K562 (cell line): ENCODE measurements at regions not wholly inside any gene's neighbourhood (a gene's known extent, or its start where the extent isn't known, plus 50 kb on each side); places are given as distances from the start of the nearest gene placed in this dataset.

Experiments
- BACH1 ChIP-seq: fragments of 200-800 bp; sonication (Bioruptor generic); IDR thresholded peaks from 2 replicates; pipeline ENCODE4 v1.6.1; 2016; ENCODE audit warnings: missing genetic modification characterization, missing compliant biosample characterization
- MEF2A ChIP-seq: IDR thresholded peaks from 2 replicates; pipeline ENCODE4 v1.6.1; 2011; ENCODE audit warnings: low read depth, mild to moderate bottlenecking, low read length, moderate library complexity; ENCODE audit not compliant: control insufficient read depth
- TCF3 ChIP-seq: sonication (generic); formaldehyde crosslinking; IDR thresholded peaks from 2 replicates; pipeline ENCODE4 v1.4.0; 2020; ENCODE audit warnings: mild to moderate bottlenecking, missing genetic modification reagents
- ZNF324 ChIP-seq: fragments of 250-450 bp; sonication (Bioruptor Pico); IDR thresholded peaks from 2 replicates; pipeline ENCODE4 v1.4.0; 2020; ENCODE audit warnings: mild to moderate bottlenecking
- TF ChIP-seq, protein P1 (sequence below): fragments of 200-800 bp; sonication (Bioruptor generic); IDR thresholded peaks from 2 replicates; pipeline ENCODE4 v1.6.1; 2016; ENCODE audit warnings: missing genetic modification characterization, missing compliant biosample characterization
- TF ChIP-seq, protein P2 (sequence below): fragments of 250-450 bp; sonication (Bioruptor Pico); IDR thresholded peaks from 2 replicates; pipeline ENCODE4 v1.8.0; 2022; ENCODE audit warnings: moderate library complexity, mild to moderate bottlenecking, inconsistent platforms

GRCh38 chr2:105449076-105449475 lies 50.2 kb upstream of the FHL2 start (continued):
- TF ChIP-seq, protein P1, sequence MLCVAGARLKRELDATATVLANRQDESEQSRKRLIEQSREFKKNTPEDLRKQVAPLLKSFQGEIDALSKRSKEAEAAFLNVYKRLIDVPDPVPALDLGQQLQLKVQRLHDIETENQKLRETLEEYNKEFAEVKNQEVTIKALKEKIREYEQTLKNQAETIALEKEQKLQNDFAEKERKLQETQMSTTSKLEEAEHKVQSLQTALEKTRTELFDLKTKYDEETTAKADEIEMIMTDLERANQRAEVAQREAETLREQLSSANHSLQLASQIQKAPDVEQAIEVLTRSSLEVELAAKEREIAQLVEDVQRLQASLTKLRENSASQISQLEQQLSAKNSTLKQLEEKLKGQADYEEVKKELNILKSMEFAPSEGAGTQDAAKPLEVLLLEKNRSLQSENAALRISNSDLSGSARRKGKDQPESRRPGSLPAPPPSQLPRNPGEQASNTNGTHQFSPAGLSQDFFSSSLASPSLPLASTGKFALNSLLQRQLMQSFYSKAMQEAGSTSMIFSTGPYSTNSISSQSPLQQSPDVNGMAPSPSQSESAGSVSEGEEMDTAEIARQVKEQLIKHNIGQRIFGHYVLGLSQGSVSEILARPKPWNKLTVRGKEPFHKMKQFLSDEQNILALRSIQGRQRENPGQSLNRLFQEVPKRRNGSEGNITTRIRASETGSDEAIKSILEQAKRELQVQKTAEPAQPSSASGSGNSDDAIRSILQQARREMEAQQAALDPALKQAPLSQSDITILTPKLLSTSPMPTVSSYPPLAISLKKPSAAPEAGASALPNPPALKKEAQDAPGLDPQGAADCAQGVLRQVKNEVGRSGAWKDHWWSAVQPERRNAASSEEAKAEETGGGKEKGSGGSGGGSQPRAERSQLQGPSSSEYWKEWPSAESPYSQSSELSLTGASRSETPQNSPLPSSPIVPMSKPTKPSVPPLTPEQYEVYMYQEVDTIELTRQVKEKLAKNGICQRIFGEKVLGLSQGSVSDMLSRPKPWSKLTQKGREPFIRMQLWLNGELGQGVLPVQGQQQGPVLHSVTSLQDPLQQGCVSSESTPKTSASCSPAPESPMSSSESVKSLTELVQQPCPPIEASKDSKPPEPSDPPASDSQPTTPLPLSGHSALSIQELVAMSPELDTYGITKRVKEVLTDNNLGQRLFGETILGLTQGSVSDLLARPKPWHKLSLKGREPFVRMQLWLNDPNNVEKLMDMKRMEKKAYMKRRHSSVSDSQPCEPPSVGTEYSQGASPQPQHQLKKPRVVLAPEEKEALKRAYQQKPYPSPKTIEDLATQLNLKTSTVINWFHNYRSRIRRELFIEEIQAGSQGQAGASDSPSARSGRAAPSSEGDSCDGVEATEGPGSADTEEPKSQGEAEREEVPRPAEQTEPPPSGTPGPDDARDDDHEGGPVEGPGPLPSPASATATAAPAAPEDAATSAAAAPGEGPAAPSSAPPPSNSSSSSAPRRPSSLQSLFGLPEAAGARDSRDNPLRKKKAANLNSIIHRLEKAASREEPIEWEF (CRISPR knock-in tag): no peak
- no peak for TF ChIP-seq ZNF324 (CRISPR knock-in tag)
- 0 out of 2 replicates have a peak, but pooled peaks have one; percentile 37 for TF ChIP-seq TCF3 (CRISPR knock-in tag)
- TF ChIP-seq BACH1 (tag): no peak
- TF ChIP-seq, protein P2, sequence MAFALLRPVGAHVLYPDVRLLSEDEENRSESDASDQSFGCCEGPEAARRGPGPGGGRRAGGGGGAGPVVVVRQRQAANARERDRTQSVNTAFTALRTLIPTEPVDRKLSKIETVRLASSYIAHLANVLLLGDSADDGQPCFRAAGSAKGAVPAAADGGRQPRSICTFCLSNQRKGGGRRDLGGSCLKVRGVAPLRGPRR (CRISPR knock-in tag): no peak
- no peak for TF ChIP-seq MEF2A
